IMR-90 (cell line): ENCODE measurements at regions not wholly inside any gene's neighbourhood (a gene's known extent, or its start where the extent isn't known, plus 50 kb on each side); places are given as distances from the start of the nearest gene placed in this dataset.

Experiments used
- ATAC-seq: fragments of 200-7000 bp; cut with Tn5 transposase; 2 replicates; pipeline ENCODE4 v1.9.1; 2020; ENCODE audit warnings: low read depth, mild to moderate bottlenecking, moderate library complexity
- BruUV-seq: library from RNA; stranded (reverse); fragments of 400-500 nt; replicated peaks from 2 replicates; lab custom pipeline; 2021; lab: Mats Ljungman, UMichigan
- CTCF ChIA-PET: fragments of 300-600 bp; formaldehyde crosslinking; extraction: SDS; loops from one replicate; lab custom pipeline; 2021; ENCODE audit warnings: antibody characterized with exemption; lab: Yijun Ruan, JAX
- POLR2A ChIA-PET: fragments of 300-600 bp; sonication (Branson Sonifier 250); formaldehyde crosslinking; loops from one replicate; lab custom pipeline; 2022; ENCODE audit warnings: antibody characterized with exemption; ENCODE audit not compliant: unreplicated experiment; lab: Charles Lee
- DNase-seq: peaks from one replicate; pipeline ENCODE4 v3.0.0; 2013
- H2AFZ ChIP-seq: replicated peaks from 2 replicates; pipeline ENCODE3; 2013; ENCODE audit warnings: low read length, mild to moderate bottlenecking; ENCODE audit not compliant: poor library complexity
- H2AK5ac ChIP-seq: 2 replicates; pipeline ENCODE4 v1.6.1; 2013; ENCODE audit warnings: low read depth, low read length, inconsistent platforms
- H2AK9ac ChIP-seq: replicated peaks from 2 replicates; pipeline ENCODE3; 2013; ENCODE audit warnings: mild to moderate bottlenecking, low read depth, low read length, moderate library complexity; ENCODE audit not compliant: poor library complexity
- H2BK120ac ChIP-seq: 2 replicates; pipeline ENCODE4 v1.6.1; 2013; ENCODE audit warnings: low read depth, low read length, inconsistent platforms
- H2BK15ac ChIP-seq: 3 replicates; pipeline ENCODE4 v1.6.1; 2013; ENCODE audit warnings: low read depth, low read length, inconsistent platforms
- H2BK20ac ChIP-seq: 2 replicates; pipeline ENCODE4 v1.6.1; 2013; ENCODE audit warnings: low read depth, mild to moderate bottlenecking, inconsistent platforms, low read length, moderate library complexity
- H2BK5ac ChIP-seq: 2 replicates; pipeline ENCODE4 v1.6.1; 2013; ENCODE audit warnings: mild to moderate bottlenecking, low read depth, low read length, inconsistent platforms; ENCODE audit not compliant: poor library complexity, severe bottlenecking
- H3K14ac ChIP-seq: replicated peaks from 2 replicates; pipeline ENCODE4 v1.6.1; 2013; ENCODE audit warnings: low read depth, low read length, inconsistent platforms
- H3K18ac ChIP-seq: 2 replicates; pipeline ENCODE4 v1.6.1; 2013; ENCODE audit warnings: low read depth, low read length, control low read depth
- H3K23ac ChIP-seq: 2 replicates; pipeline ENCODE4 v1.6.1; 2013; ENCODE audit warnings: low read depth, low read length, inconsistent platforms
- H3K27ac ChIP-seq: 2 replicates; pipeline ENCODE4 v1.5.1; 2013; ENCODE audit warnings: mild to moderate bottlenecking, control low read depth, low read length; ENCODE audit not compliant: insufficient read depth
- H3K27me3 ChIP-seq: 2 replicates; pipeline ENCODE4 v1.6.1; 2013; ENCODE audit warnings: low read length; ENCODE audit not compliant: control insufficient read depth, insufficient read depth
- H3K36me3 ChIP-seq: 2 replicates; pipeline ENCODE4 v1.6.1; 2013; ENCODE audit warnings: low read length, mixed read lengths; ENCODE audit not compliant: control insufficient read depth, insufficient read depth
- H3K4ac ChIP-seq: 2 replicates; pipeline ENCODE4 v1.6.1; 2013; ENCODE audit warnings: low read depth, low read length, inconsistent platforms
- H3K4me1 ChIP-seq: 2 replicates; pipeline ENCODE4 v1.6.1; 2013; ENCODE audit warnings: low read length, mixed read lengths; ENCODE audit not compliant: control insufficient read depth, insufficient read depth
- H3K4me2 ChIP-seq: 2 replicates; pipeline ENCODE4 v1.6.1; 2013; ENCODE audit warnings: low read depth, mild to moderate bottlenecking, control low read depth, low read length, moderate library complexity
- H3K4me3 ChIP-seq: 2 replicates; pipeline ENCODE4 v1.5.1; 2013; ENCODE audit warnings: low read depth, mild to moderate bottlenecking, control low read depth, low read length, moderate library complexity; ENCODE audit not compliant: insufficient read depth
- H3K56ac ChIP-seq: 2 replicates; pipeline ENCODE4 v1.6.1; 2013; ENCODE audit warnings: low read length, inconsistent platforms; ENCODE audit not compliant: insufficient read depth; ENCODE audit errors: extremely low read depth
- H3K79me1 ChIP-seq, 2 experiments: 2 replicates each; pipeline ENCODE4 v1.6.1; 2013; ENCODE audit warnings: low read length in 2 of 2, inconsistent platforms in 1 of 2, low read depth in 1 of 2
- H3K9ac ChIP-seq: 2 replicates; pipeline ENCODE4 v1.6.1; 2013; ENCODE audit warnings: low read depth, low read length, control low read depth
- H3K9me1 ChIP-seq: 2 replicates; pipeline ENCODE4 v1.6.1; 2013; ENCODE audit warnings: low read length, inconsistent platforms; ENCODE audit not compliant: insufficient read depth
- H3K9me3 ChIP-seq: 2 replicates; pipeline ENCODE4 v1.6.1; 2013; ENCODE audit warnings: low read length; ENCODE audit not compliant: control insufficient read depth, insufficient read depth
- H4K20me1 ChIP-seq: 2 replicates; pipeline ENCODE4 v1.6.1; 2013; ENCODE audit warnings: low read length, inconsistent platforms; ENCODE audit not compliant: insufficient read depth
- H4K5ac ChIP-seq: 2 replicates; pipeline ENCODE4 v1.6.1; 2013; ENCODE audit warnings: mild to moderate bottlenecking, low read depth, low read length, control low read depth
- H4K8ac ChIP-seq, 2 experiments: 2 replicates each; pipeline ENCODE4 v1.6.1; 2013; ENCODE audit warnings: low read depth in 2 of 2, low read length in 2 of 2, control low read depth in 1 of 2, inconsistent platforms in 1 of 2
- H4K91ac ChIP-seq: 2 replicates; pipeline ENCODE4 v1.6.1; 2013; ENCODE audit warnings: low read depth, low read length, inconsistent platforms; ENCODE audit not compliant: insufficient read depth
- BHLHE40 ChIP-seq: fragments of 150-350 bp; IDR thresholded peaks from 2 replicates; pipeline ENCODE4 v1.6.1; 2016; ENCODE audit warnings: mild to moderate bottlenecking, low read depth, low read length
- CEBPB ChIP-seq: IDR thresholded peaks from 2 replicates; pipeline ENCODE4 v1.6.1; 2012; ENCODE audit warnings: low read depth, low read length, improper control_type of control experiment
- CHD1 ChIP-seq: IDR thresholded peaks from 2 replicates; pipeline ENCODE4 v1.6.1; 2012; ENCODE audit warnings: low read depth, low read length, improper control_type of control experiment
- MAFK ChIP-seq: IDR thresholded peaks from 2 replicates; pipeline ENCODE4 v1.6.1; 2012; ENCODE audit warnings: low read depth, low read length, improper control_type of control experiment
- MXI1 ChIP-seq: IDR thresholded peaks from 2 replicates; pipeline ENCODE4 v1.6.1; 2012; ENCODE audit warnings: low read depth, mild to moderate bottlenecking, low read length, moderate library complexity, borderline replicate concordance
- NFE2L2 ChIP-seq: fragments of 150-350 bp; IDR thresholded peaks from 2 replicates; pipeline ENCODE4 v1.6.1; 2016; ENCODE audit warnings: low read depth, mild to moderate bottlenecking, low read length
- POLR2A ChIP-seq: IDR thresholded peaks from 2 replicates; pipeline ENCODE4 v1.6.1; 2012; ENCODE audit warnings: mild to moderate bottlenecking, low read depth, low read length
- RFX5 ChIP-seq: IDR thresholded peaks from 2 replicates; pipeline ENCODE4 v1.8.0; 2012; ENCODE audit warnings: low read depth, mild to moderate bottlenecking, low read length, moderate library complexity
- SMC3 ChIP-seq: fragments of 150-350 bp; IDR thresholded peaks from 2 replicates; pipeline ENCODE4 v1.6.1; 2016; ENCODE audit warnings: low read depth, mild to moderate bottlenecking, antibody characterized with exemption, low read length, moderate library complexity
- dilution Hi-C: fragments of 300-500 bp; cut with HindIII; formaldehyde crosslinking; loops from one replicate; pipeline ENCODE4 v1.14.3; 2018; ENCODE audit warnings: low sequenced_read_pairs; ENCODE audit not compliant: unreplicated experiment
- in situ Hi-C: fragments of 300-500 bp; cut with MboI; formaldehyde crosslinking; loops from 3 replicates; pipeline ENCODE4 v1.14.3; 2019; ENCODE audit warnings: low sequenced_read_pairs, inconsistent platforms, mixed read lengths
- intact Hi-C: fragments of 100-400 bp; cut with micrococcal nuclease; formaldehyde crosslinking; loops from 2 replicates; pipeline ENCODE4 v1.10.0; 2022
- TF ChIP-seq, protein P1 (sequence below): fragments of 150-350 bp; IDR thresholded peaks from 2 replicates; pipeline ENCODE4 v1.6.1; 2016; ENCODE audit warnings: low read depth, mild to moderate bottlenecking, low read length, moderate library complexity, borderline replicate concordance
- TF ChIP-seq, protein P2 (sequence below): fragments of 150-350 bp; IDR thresholded peaks from 2 replicates; pipeline ENCODE4 v1.6.1; 2017; ENCODE audit warnings: mild to moderate bottlenecking, antibody characterized with exemption, low read length, low read depth

DNA sequence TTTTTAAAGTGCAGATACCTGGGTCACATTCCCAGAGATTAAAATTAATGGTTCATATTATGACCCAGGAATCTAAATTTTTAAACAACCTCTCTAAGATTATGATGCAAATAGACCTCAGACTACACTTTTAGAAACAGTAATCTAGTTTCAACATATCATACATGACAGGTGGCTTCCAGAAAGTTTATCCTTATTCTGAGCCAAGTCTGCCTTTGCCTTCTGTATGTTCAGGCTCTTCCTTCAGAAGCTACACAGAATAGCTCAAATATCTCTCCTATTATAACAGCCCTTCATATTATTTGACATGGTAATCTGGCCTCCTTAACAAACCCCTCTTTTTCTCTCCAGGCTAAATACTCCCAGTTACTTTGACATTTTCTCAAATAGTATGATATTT, 101.9 kb downstream of the FZD1 start:
- no peak overlapping the region for H2AK5ac ChIP-seq
- H3K18ac ChIP-seq, result no peak overlapping the region
- no peak overlapping the region for H4K91ac ChIP-seq
- no peak overlapping the region for H2BK20ac ChIP-seq
- no peak overlapping the region for H3K4me2 ChIP-seq
- no peak overlapping the region for H3K14ac ChIP-seq
- H2AFZ ChIP-seq, result no peak overlapping the region
- no peak overlapping the region for H4K5ac ChIP-seq
- intact Hi-C loops, result no loop called here
- H3K79me1 ChIP-seq, result no peaks in the 10 kb centered on the region
- H2AK9ac ChIP-seq, result no peak overlapping the region
- TF ChIP-seq, protein P1, sequence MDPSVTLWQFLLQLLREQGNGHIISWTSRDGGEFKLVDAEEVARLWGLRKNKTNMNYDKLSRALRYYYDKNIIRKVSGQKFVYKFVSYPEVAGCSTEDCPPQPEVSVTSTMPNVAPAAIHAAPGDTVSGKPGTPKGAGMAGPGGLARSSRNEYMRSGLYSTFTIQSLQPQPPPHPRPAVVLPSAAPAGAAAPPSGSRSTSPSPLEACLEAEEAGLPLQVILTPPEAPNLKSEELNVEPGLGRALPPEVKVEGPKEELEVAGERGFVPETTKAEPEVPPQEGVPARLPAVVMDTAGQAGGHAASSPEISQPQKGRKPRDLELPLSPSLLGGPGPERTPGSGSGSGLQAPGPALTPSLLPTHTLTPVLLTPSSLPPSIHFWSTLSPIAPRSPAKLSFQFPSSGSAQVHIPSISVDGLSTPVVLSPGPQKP, result no peak
- TF ChIP-seq MAFK (no peak), POLR2A (no peak), NFE2L2 (no peak), BHLHE40 (no peak), CHD1 (no peak), SMC3 (no peak), RFX5 (no peak), MXI1 (no peak), CEBPB (no peak)
- TF ChIP-seq, protein P2, sequence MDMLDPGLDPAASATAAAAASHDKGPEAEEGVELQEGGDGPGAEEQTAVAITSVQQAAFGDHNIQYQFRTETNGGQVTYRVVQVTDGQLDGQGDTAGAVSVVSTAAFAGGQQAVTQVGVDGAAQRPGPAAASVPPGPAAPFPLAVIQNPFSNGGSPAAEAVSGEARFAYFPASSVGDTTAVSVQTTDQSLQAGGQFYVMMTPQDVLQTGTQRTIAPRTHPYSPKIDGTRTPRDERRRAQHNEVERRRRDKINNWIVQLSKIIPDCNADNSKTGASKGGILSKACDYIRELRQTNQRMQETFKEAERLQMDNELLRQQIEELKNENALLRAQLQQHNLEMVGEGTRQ, result no peak
- H3K4me3 ChIP-seq, result no peak overlapping the region
- H3K36me3 ChIP-seq, result no peaks in the 10 kb centered on the region
- H3K23ac ChIP-seq, result no peak overlapping the region
- H3K56ac ChIP-seq, result no peak overlapping the region
- DNase-seq (no peak), ATAC-seq (no peak)
- no peak overlapping the region for H3K27ac ChIP-seq
- no peak overlapping the region for H3K4ac ChIP-seq
- no peaks in the 10 kb centered on the region for H3K4me1 ChIP-seq
- no peaks in the 10 kb centered on the region for H3K9me1 ChIP-seq
- H4K8ac ChIP-seq, result no peak overlapping the region
- H2BK120ac ChIP-seq, result no peak overlapping the region
- dilution Hi-C loops, result no loop called here
- in situ Hi-C loops, result no loop called here
- H3K27me3 ChIP-seq, result no peaks in the 10 kb centered on the region
- H4K20me1 ChIP-seq, result no peaks in the 10 kb centered on the region
- BruUV-seq, result no TSS peak
- ChIA-PET CTCF (no interaction called here), POLR2A (no interaction called here)
- no peak overlapping the region for H3K9ac ChIP-seq
- no peak overlapping the region for H2BK5ac ChIP-seq
- H2BK15ac ChIP-seq, result no peak overlapping the region
- H3K9me3 ChIP-seq, result no peaks in the 10 kb centered on the region
